OCI-LY7 (cell line): ENCODE measurements at regions not wholly inside any gene's neighbourhood (a gene's known extent, or its start where the extent isn't known, plus 50 kb on each side); places are given as distances from the start of the nearest gene placed in this dataset.

Experiments
- BruUV-seq: library from RNA; stranded (reverse); fragments of 400-500 nt; replicated peaks from 2 replicates; lab custom pipeline; 2021; lab: Mats Ljungman, UMichigan
- CTCF ChIA-PET: fragments of 300-600 bp; sonication (Branson Sonifier 250); formaldehyde crosslinking; loops from one replicate; lab custom pipeline; 2022; ENCODE audit warnings: antibody characterized with exemption; ENCODE audit not compliant: unreplicated experiment; lab: Charles Lee
- POLR2A ChIA-PET: fragments of 300-600 bp; sonication (Branson Sonifier 250); formaldehyde crosslinking; loops from one replicate; lab custom pipeline; 2022; ENCODE audit warnings: antibody characterized with exemption; lab: Charles Lee
- DNase-seq: peaks from one replicate; pipeline ENCODE4 v3.0.0-alpha.2; 2015; ENCODE audit warnings: low spot score
- H2AFZ ChIP-seq: fragments of 200-600 bp; sonication (generic), shearing (Covaris generic); 2 replicates; pipeline ENCODE4 v1.6.1; 2014; ENCODE audit warnings: mild to moderate bottlenecking, antibody characterized with exemption, low read length, moderate library complexity
- H3K27ac ChIP-seq: fragments of 200-600 bp; sonication (generic); 2 replicates; pipeline ENCODE4 v1.5.1; 2014; ENCODE audit warnings: mixed run types, low read depth, mild to moderate bottlenecking, moderate library complexity, low read length, inconsistent platforms; ENCODE audit not compliant: poor library complexity, severe bottlenecking
- H3K36me3 ChIP-seq: fragments of 200-600 bp; sonication (generic); 2 replicates; pipeline ENCODE4 v1.6.1; 2014; ENCODE audit warnings: mild to moderate bottlenecking, antibody characterized with exemption, low read length, moderate library complexity, mixed read lengths; ENCODE audit not compliant: insufficient read depth
- H3K4me1 ChIP-seq: fragments of 200-600 bp; sonication (generic); 2 replicates; pipeline ENCODE4 v1.5.1; 2014; ENCODE audit warnings: mild to moderate bottlenecking, low read length; ENCODE audit not compliant: insufficient read depth, poor library complexity, severe bottlenecking
- H3K4me2 ChIP-seq: fragments of 200-600 bp; sonication (generic); 2 replicates; pipeline ENCODE4 v1.6.1; 2014; ENCODE audit warnings: mild to moderate bottlenecking, low read length
- H3K4me3 ChIP-seq: fragments of 200-600 bp; sonication (generic); 2 replicates; pipeline ENCODE4 v1.5.1; 2014; ENCODE audit warnings: mild to moderate bottlenecking, low read depth, low read length; ENCODE audit not compliant: poor library complexity, severe bottlenecking
- H3K79me2 ChIP-seq: fragments of 200-600 bp; sonication (generic); 2 replicates; pipeline ENCODE4 v1.6.1; 2016; ENCODE audit warnings: low read depth, mild to moderate bottlenecking, low read length, moderate library complexity, mixed read lengths; ENCODE audit not compliant: insufficient read depth
- H3K9me2 ChIP-seq: fragments of 200-600 bp; sonication (generic); 2 replicates; pipeline ENCODE4 v1.6.1; 2016; ENCODE audit warnings: mild to moderate bottlenecking, low read length, mixed read lengths; ENCODE audit not compliant: insufficient read depth
- H3K9me3 ChIP-seq: fragments of 200-600 bp; sonication (generic); 2 replicates; pipeline ENCODE4 v1.6.1; 2014; ENCODE audit warnings: mild to moderate bottlenecking, mixed run types, low read length, mixed read lengths
- H4K20me1 ChIP-seq: fragments of 200-600 bp; sonication (generic); 2 replicates; pipeline ENCODE4 v1.6.1; 2014; ENCODE audit warnings: mild to moderate bottlenecking, antibody characterized with exemption, low read length, moderate library complexity, mixed read lengths; ENCODE audit not compliant: insufficient read depth
- EZH2phosphoT487 ChIP-seq: fragments of 200-600 bp; sonication (generic); IDR thresholded peaks from 2 replicates; pipeline ENCODE4 v1.6.1; 2018; ENCODE audit warnings: low read depth, borderline replicate concordance, mild to moderate bottlenecking, mixed run types, antibody characterized with exemption, low read length, moderate library complexity, mixed read lengths
- intact Hi-C: fragments of 100-400 bp; cut with micrococcal nuclease; formaldehyde crosslinking; loops from one replicate; pipeline ENCODE4 v1.10.0; 2022; ENCODE audit not compliant: unreplicated experiment
- TF ChIP-seq, protein P1 (sequence below): fragments of 200-600 bp; sonication (generic); conservative IDR thresholded peaks from 2 replicates; pipeline ENCODE4 v1.5.1; 2014; ENCODE audit warnings: mild to moderate bottlenecking, antibody characterized with exemption, low read length, moderate library complexity, mixed read lengths

GRCh38 chr15:81589671-81590070 is 215.7 kb upstream of the TMC3 start:
- H3K9me2 ChIP-seq, result no peaks in the 10 kb centered on the region
- BruUV-seq, result no TSS peak
- H3K4me3 ChIP-seq, result no peak overlapping the region
- H2AFZ ChIP-seq, result no peak overlapping the region
- no peaks in the 10 kb centered on the region for H4K20me1 ChIP-seq
- no peaks in the 10 kb centered on the region for H3K79me2 ChIP-seq
- no peaks in the 10 kb centered on the region for H3K36me3 ChIP-seq
- ChIA-PET CTCF (no interaction called here), POLR2A (interaction anchor here (1.2 kb wide), 1 partner anchor 14 kb away, joined by 3 read pairs; no protein-coding TSS in a partner anchor)
- DNase-seq, result no peak
- no peaks in the 10 kb centered on the region; the same call in 1 of the 2 replicates for H3K9me3 ChIP-seq
- no peak overlapping the region for H3K27ac ChIP-seq
- no peaks in the 10 kb centered on the region for H3K4me1 ChIP-seq
- TF ChIP-seq EZH2phosphoT487, result no peak
- TF ChIP-seq, protein P1, sequence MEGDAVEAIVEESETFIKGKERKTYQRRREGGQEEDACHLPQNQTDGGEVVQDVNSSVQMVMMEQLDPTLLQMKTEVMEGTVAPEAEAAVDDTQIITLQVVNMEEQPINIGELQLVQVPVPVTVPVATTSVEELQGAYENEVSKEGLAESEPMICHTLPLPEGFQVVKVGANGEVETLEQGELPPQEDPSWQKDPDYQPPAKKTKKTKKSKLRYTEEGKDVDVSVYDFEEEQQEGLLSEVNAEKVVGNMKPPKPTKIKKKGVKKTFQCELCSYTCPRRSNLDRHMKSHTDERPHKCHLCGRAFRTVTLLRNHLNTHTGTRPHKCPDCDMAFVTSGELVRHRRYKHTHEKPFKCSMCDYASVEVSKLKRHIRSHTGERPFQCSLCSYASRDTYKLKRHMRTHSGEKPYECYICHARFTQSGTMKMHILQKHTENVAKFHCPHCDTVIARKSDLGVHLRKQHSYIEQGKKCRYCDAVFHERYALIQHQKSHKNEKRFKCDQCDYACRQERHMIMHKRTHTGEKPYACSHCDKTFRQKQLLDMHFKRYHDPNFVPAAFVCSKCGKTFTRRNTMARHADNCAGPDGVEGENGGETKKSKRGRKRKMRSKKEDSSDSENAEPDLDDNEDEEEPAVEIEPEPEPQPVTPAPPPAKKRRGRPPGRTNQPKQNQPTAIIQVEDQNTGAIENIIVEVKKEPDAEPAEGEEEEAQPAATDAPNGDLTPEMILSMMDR, result no peak
- intact Hi-C loops, result no loop called here
- no peak overlapping the region for H3K4me2 ChIP-seq

DNA sequence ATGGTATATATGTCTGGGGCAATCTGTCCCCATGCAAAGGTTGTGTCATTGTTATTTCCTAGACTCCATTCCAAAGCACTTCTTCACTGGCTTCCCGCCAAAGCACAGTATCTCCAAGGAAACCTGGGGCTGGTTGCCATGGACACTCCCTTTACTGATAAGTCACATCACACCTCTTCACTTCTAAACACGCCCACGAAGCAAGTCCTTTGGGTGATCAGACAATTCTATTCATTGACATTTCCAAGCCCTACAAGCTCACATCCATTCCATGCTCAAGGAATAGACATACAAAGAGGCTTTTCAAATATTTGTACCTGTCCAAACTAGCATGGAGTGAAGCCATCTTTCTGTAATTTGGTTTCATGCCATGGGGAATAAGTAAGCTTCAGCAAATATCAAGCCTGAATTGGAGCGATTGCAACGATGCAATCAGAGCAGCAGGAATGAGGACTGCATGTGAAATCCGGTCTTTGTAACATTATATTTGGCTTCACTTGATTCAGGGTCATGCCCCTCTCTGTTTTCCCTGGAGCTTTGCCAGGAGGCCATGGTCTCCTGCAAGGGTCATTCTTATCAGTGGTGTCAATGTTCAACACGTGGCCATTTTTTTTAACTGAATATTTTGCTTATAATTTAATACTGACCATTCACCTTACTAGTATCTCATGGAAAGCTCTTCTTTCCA is 201.6 kb upstream of the TMC3 start:
- no peak overlapping the region for H3K27ac ChIP-seq
- no TSS peak for BruUV-seq
- TF ChIP-seq, protein P1, result no peak
- no peak for TF ChIP-seq EZH2phosphoT487
- CTCF ChIA-PET, result no interaction called here
- no peaks in the 10 kb centered on the region for H3K9me2 ChIP-seq
- H3K79me2 ChIP-seq, result no peaks in the 10 kb centered on the region
- POLR2A ChIA-PET, result interaction anchor here (0.7 to 0.9 kb wide), 2 partner anchors 14 to 560 kb away, joined by 3 read pairs; no protein-coding TSS in a partner anchor
- H3K4me1 ChIP-seq, result no peaks in the 10 kb centered on the region
- no peaks in the 10 kb centered on the region for H3K36me3 ChIP-seq
- no peaks in the 10 kb centered on the region for H4K20me1 ChIP-seq
- no peak for DNase-seq
- intact Hi-C loops, result no loop called here
- H3K4me3 ChIP-seq, result no peak overlapping the region
- H2AFZ ChIP-seq, result no peak overlapping the region
- no peak overlapping the region for H3K4me2 ChIP-seq
- no peaks in the 10 kb centered on the region for H3K9me3 ChIP-seq

DNA sequence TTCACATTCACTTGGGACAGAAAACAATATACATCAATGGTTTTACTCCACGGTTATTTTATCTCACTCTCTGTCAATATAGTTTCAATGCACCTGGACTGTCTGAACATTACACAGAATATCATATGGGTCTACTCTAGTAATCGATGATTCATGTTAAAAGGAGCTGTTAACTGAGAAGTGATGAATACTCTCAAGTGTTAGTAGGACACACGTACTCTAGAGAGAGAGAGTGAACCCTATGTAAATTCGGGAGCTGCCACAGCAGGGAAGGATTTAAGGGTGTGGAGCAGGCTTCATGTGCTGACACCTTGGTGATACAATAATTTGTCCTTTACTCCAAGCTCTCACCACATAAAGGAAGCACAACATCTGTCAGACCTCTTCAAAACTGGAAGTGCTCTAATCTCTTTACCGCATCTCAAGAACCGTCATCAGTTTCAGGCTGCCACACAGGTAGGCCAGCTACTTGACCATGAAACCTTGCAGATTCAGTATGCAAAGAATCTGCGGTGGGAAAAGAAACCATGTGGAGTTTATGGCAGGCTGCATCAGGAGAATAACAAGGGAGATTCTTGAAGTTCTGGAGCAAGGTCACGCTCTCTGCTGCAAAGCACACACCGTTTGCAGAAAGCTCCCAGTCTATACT is 199.2 kb upstream of the TMC3 start:
- no peak overlapping the region for H2AFZ ChIP-seq
- no peak for DNase-seq
- H3K4me2 ChIP-seq, result no peak overlapping the region
- POLR2A ChIA-PET, result interaction anchor here (0.5 kb wide), 1 partner anchor 22 kb away, joined by 3 read pairs; no protein-coding TSS in a partner anchor
- BruUV-seq, result no TSS peak
- no peaks in the 10 kb centered on the region for H3K79me2 ChIP-seq
- no peak overlapping the region for H3K4me3 ChIP-seq
- H3K4me1 ChIP-seq, result no peaks in the 10 kb centered on the region
- no peak for TF ChIP-seq EZH2phosphoT487
- TF ChIP-seq, protein P1, result no peak
- intact Hi-C loops, result no loop called here
- no peaks in the 10 kb centered on the region for H4K20me1 ChIP-seq
- H3K36me3 ChIP-seq, result no peaks in the 10 kb centered on the region
- no peaks in the 10 kb centered on the region for H3K9me2 ChIP-seq
- no peak overlapping the region for H3K27ac ChIP-seq
- H3K9me3 ChIP-seq, result no peaks in the 10 kb centered on the region
- CTCF ChIA-PET, result no interaction called here
